ENCODE measurements at regions not wholly inside any gene's neighbourhood (a gene's known extent, or its start where the extent isn't known, plus 50 kb on each side); places are given as distances from the start of the nearest gene placed in this dataset.

DNA sequence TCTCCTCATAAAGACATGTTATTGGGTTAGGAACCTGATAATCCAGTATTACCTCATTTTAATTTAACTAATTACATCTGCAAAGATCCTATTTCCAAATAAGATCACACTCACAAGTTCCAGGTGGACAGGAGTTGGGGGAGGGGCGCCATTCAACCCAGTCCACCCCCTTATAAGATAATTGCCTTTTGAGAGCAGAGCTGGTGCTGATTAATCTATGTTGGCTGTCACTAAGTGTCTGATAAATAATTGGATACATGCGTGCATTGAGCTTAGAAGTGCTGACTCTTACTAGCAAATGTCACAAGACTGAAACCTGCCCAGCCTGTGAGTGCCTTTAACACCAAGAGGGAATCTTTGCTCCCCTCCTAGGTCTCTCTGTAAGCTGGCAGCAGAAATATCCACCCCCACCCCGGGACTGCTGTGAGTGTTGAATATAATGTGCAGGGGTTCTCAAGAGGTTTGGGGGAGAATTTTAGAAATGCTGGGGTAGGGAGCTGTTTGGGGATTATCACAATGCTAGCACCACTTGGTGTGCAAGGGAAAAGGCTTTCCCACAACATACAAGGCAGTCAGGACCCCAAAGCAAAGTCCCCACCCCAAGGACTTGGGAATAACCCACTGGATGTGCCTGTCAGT lies 87.5 kb downstream of the ANKRD60 start (continued):
- TF ChIP-seq NKRF (conservative IDR thresholded peaks at IDR 0.05) (no peak), IRF5 (IDR thresholded peaks at IDR 0.05; ENCODE audit: borderline replicate concordance) (no peak), IKZF1 (conservative IDR thresholded peaks at IDR 0.05) (no peak), TARDBP (IDR thresholded peaks at IDR 0.05; ENCODE audit: borderline replicate concordance) (no peak), ZBED1 (IDR thresholded peaks at IDR 0.05; ENCODE audit: borderline replicate concordance) (no peak), MTA2 (IDR thresholded peaks at IDR 0.05; ENCODE audit: low read depth) (no peak), ZNF687 (IDR thresholded peaks at IDR 0.05) (no peak), ZNF384 (IDR thresholded peaks at IDR 0.05; ENCODE audit: borderline replicate concordance, low read depth, low read length) (no peak), SKIL (IDR thresholded peaks at IDR 0.05; ENCODE audit: low read depth, poor library complexity, severe bottlenecking) (no peak)

Measured in GM12878 (cell line).